PC-3 (cell line): ENCODE measurements at regions not wholly inside any gene's neighbourhood (a gene's known extent, or its start where the extent isn't known, plus 50 kb on each side); places are given as distances from the start of the nearest gene placed in this dataset.

Experiments used
- ATAC-seq: fragments of 200-7000 bp; cut with Tn5 transposase; 2 replicates; pipeline ENCODE4 v1.9.1; 2020; ENCODE audit warnings: mild to moderate bottlenecking, moderate library complexity
- BruUV-seq: library from RNA; stranded (reverse); fragments of 400-500 nt; replicated peaks from 2 replicates; lab custom pipeline; 2021; lab: Mats Ljungman, UMichigan
- CTCF ChIA-PET: fragments of 300-600 bp; sonication (Branson Sonifier 250); formaldehyde crosslinking; loops from one replicate; lab custom pipeline; 2022; ENCODE audit warnings: antibody characterized with exemption; lab: Charles Lee
- POLR2A ChIA-PET: fragments of 300-600 bp; sonication (Branson Sonifier 250); formaldehyde crosslinking; loops from one replicate; lab custom pipeline; 2022; ENCODE audit warnings: antibody characterized with exemption; ENCODE audit not compliant: unreplicated experiment; lab: Charles Lee
- DNase-seq: peaks from one replicate; pipeline ENCODE4 v3.0.0-alpha.2; 2015
- H2AFZ ChIP-seq: fragments of 300-600 bp; sonication (generic); 2 replicates; pipeline ENCODE4 v1.6.0; 2016; ENCODE audit warnings: antibody characterized with exemption, low read length
- H3F3A ChIP-seq: fragments of 300-600 bp; sonication (generic); one replicate; pipeline ENCODE4 v1.6.0; 2017; ENCODE audit warnings: antibody characterized with exemption, low read length, control low read depth, mild to moderate bottlenecking; ENCODE audit not compliant: unreplicated experiment
- H3K27ac ChIP-seq: fragments of 300-600 bp; sonication (generic); 2 replicates; pipeline ENCODE4 v1.5.1; 2016; ENCODE audit warnings: mild to moderate bottlenecking, low read length
- H3K27me3 ChIP-seq: fragments of 300-600 bp; sonication (generic); 2 replicates; pipeline ENCODE4 v1.6.1; 2016; ENCODE audit warnings: low read length, mixed read lengths
- H3K36me3 ChIP-seq: fragments of 300-600 bp; sonication (generic); 2 replicates; pipeline ENCODE4 v1.6.1; 2016; ENCODE audit warnings: low read depth, mixed run types, low read length, mixed read lengths
- H3K4me1 ChIP-seq: fragments of 300-600 bp; sonication (generic); 2 replicates; pipeline ENCODE4 v1.5.1; 2016; ENCODE audit warnings: low read length; ENCODE audit not compliant: insufficient read depth
- H3K4me2 ChIP-seq: fragments of 300-600 bp; sonication (generic); 2 replicates; pipeline ENCODE4 v1.6.0; 2016; ENCODE audit warnings: low read length
- H3K4me3 ChIP-seq: fragments of 300-600 bp; sonication (generic); 2 replicates; pipeline ENCODE4 v1.5.1; 2016; ENCODE audit warnings: mild to moderate bottlenecking, low read length, mixed read lengths
- H3K79me2 ChIP-seq: fragments of 300-600 bp; sonication (generic); 2 replicates; pipeline ENCODE4 v1.6.1; 2017; ENCODE audit warnings: low read length, mixed read lengths
- H3K9ac ChIP-seq: fragments of 300-600 bp; sonication (generic); 2 replicates; pipeline ENCODE4 v1.6.0; 2016; ENCODE audit warnings: mild to moderate bottlenecking, low read length
- H3K9me2 ChIP-seq: fragments of 300-600 bp; sonication (generic); replicated peaks from 2 replicates; pipeline ENCODE4 v1.6.1; 2016; ENCODE audit warnings: mixed run types, low read length, mixed read lengths
- H3K9me3 ChIP-seq: fragments of 300-600 bp; sonication (generic); 2 replicates; pipeline ENCODE4 v1.6.1; 2016; ENCODE audit warnings: low read length, mixed read lengths
- H4K20me1 ChIP-seq: fragments of 300-600 bp; sonication (generic); 2 replicates; pipeline ENCODE4 v1.6.1; 2016; ENCODE audit warnings: low read length, mixed read lengths
- CTCF ChIP-seq: fragments of 300-600 bp; sonication (generic); conservative IDR thresholded peaks from 2 replicates; pipeline ENCODE4 v1.5.1; 2017; ENCODE audit warnings: antibody characterized with exemption, low read depth, mild to moderate bottlenecking, low read length
- EZH2 ChIP-seq: fragments of 300-600 bp; sonication (generic); IDR thresholded peaks from one replicate; pipeline ENCODE4 v1.6.1; 2017; ENCODE audit warnings: antibody characterized with exemption, mild to moderate bottlenecking, low read length; ENCODE audit not compliant: unreplicated experiment
- EZH2phosphoT487 ChIP-seq: fragments of 300-600 bp; sonication (generic); IDR thresholded peaks from 2 replicates; pipeline ENCODE4 v1.6.1; 2018; ENCODE audit warnings: mild to moderate bottlenecking, antibody characterized with exemption, low read length, borderline replicate concordance
- intact Hi-C: fragments of 100-400 bp; cut with micrococcal nuclease; formaldehyde crosslinking; loops from 2 replicates; pipeline ENCODE4 v1.9.0; 2023

GRCh38 chr2:22880161-22880560 lies 504.8 kb upstream of the KLHL29 start:
- no peak overlapping the region for H2AFZ ChIP-seq
- peak; percentile 2 for DNase-seq
- no peak overlapping the region for H3K9ac ChIP-seq
- TF ChIP-seq EZH2phosphoT487, result no peak
- no peak for TF ChIP-seq EZH2
- H3K79me2 ChIP-seq, result no peaks in the 10 kb centered on the region
- peaks cover 13% of the 10 kb centered on the region for H3K9me3 ChIP-seq
- no peak overlapping the region for H3K4me3 ChIP-seq
- BruUV-seq, result no TSS peak
- no peak overlapping the region for H3K27ac ChIP-seq
- no peaks in the 10 kb centered on the region for H3K27me3 ChIP-seq
- ATAC-seq, result no peak
- no peaks in the 10 kb centered on the region; the same call in 1 of the 2 replicates for H3K4me1 ChIP-seq
- H3K9me2 ChIP-seq, result no peaks in the 10 kb centered on the region
- no peak overlapping the region for H3K4me2 ChIP-seq
- ChIA-PET CTCF (no interaction called here), POLR2A (no interaction called here)
- intact Hi-C loops, result no loop called here
- no peaks in the 10 kb centered on the region for H4K20me1 ChIP-seq
- no peaks in the 10 kb centered on the region for H3F3A ChIP-seq
- no peaks in the 10 kb centered on the region for H3K36me3 ChIP-seq

GRCh38 chr2:22882011-22882410 lies 503.0 kb upstream of the KLHL29 start:
- H3F3A ChIP-seq, result no peaks in the 10 kb centered on the region
- no TSS peak for BruUV-seq
- H3K4me1 ChIP-seq, result no peaks in the 10 kb centered on the region; the same call in 1 of the 2 replicates
- CTCF ChIA-PET, result no interaction called here
- H3K27me3 ChIP-seq, result no peaks in the 10 kb centered on the region
- no peaks in the 10 kb centered on the region for H3K9me2 ChIP-seq
- TF ChIP-seq EZH2phosphoT487, result no peak
- no peak for TF ChIP-seq CTCF
- no peak for TF ChIP-seq EZH2
- no peaks in the 10 kb centered on the region for H3K79me2 ChIP-seq
- H3K36me3 ChIP-seq, result no peaks in the 10 kb centered on the region
- H2AFZ ChIP-seq, result no peak overlapping the region
- 0 out of 2 replicates have a peak, but pooled peaks cover 5% of the 10 kb centered on the region for H3K9me3 ChIP-seq
- no peak for DNase-seq
- POLR2A ChIA-PET, result no interaction called here
- no peak for ATAC-seq
- intact Hi-C loops, result no loop called here
- no peak overlapping the region for H3K4me2 ChIP-seq
- H4K20me1 ChIP-seq, result no peaks in the 10 kb centered on the region
- H3K9ac ChIP-seq, result no peak overlapping the region
- no peak overlapping the region for H3K27ac ChIP-seq
- H3K4me3 ChIP-seq, result no peak overlapping the region

GRCh38 chr2:22882643-22883042 lies 502.3 kb upstream of the KLHL29 start:
- H3K36me3 ChIP-seq, result no peaks in the 10 kb centered on the region
- no peak for DNase-seq
- H3F3A ChIP-seq, result no peaks in the 10 kb centered on the region
- TF ChIP-seq EZH2 (no peak), CTCF (no peak), EZH2phosphoT487 (no peak)
- H3K79me2 ChIP-seq, result no peaks in the 10 kb centered on the region
- H3K4me2 ChIP-seq, result no peak overlapping the region
- no peak overlapping the region for H3K9ac ChIP-seq
- no peaks in the 10 kb centered on the region; the same call in 1 of the 2 replicates for H3K4me1 ChIP-seq
- no peaks in the 10 kb centered on the region for H3K9me2 ChIP-seq
- no peak overlapping the region for H3K4me3 ChIP-seq
- no peak for ATAC-seq
- intact Hi-C loops, result no loop called here
- ChIA-PET CTCF (no interaction called here), POLR2A (no interaction called here)
- no peak overlapping the region for H2AFZ ChIP-seq
- H3K27me3 ChIP-seq, result no peaks in the 10 kb centered on the region
- no peaks in the 10 kb centered on the region for H4K20me1 ChIP-seq
- BruUV-seq, result no TSS peak
- no peak overlapping the region for H3K27ac ChIP-seq
- 0 out of 2 replicates have a peak, but pooled peaks cover 5% of the 10 kb centered on the region for H3K9me3 ChIP-seq
